ENCODE measurements at regions not wholly inside any gene's neighbourhood (a gene's known extent, or its start where the extent isn't known, plus 50 kb on each side); places are given as distances from the start of the nearest gene placed in this dataset.

DNA sequence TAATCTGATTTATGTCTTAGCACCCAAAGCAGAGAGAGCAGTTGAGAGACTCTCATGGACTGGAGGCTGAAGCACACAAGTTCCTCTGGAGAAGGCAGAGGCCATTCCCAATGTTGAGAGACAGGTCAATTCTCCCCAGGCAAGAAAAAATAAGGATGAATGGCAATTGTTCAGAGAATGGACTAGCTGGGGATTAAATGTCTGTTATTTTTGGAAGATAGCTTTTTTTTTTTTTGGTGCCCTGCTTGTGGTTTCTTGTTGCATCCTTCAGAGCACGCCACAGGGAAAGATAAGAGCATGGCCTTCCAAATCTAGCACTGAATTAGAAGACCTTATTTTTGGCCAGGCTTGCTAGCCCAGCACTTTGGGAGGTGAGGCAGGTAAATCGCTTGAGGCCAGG is 65.6 kb upstream of the ERRFI1 start:
- Histone ChIP-seq H3K9me2 (ENCODE audit: insufficient read depth, low read length) (no peaks in the 10 kb centered on the region), H3K27me3 (ENCODE audit: insufficient read depth, low read depth, low read length) (no peaks in the 10 kb centered on the region), H3K79me2 (replicated peaks; ENCODE audit: insufficient read depth, low read length) (no peaks in the 10 kb centered on the region), H3K4me3 (ENCODE audit: low read length) (no peak overlapping the region), H4K20me1 (ENCODE audit: insufficient read depth) (no peaks in the 10 kb centered on the region), H3K4me2 (ENCODE audit: low read length) (no peak overlapping the region), H2AFZ (ENCODE audit: low read depth, low read length) (no peak overlapping the region), H3K36me3 (ENCODE audit: insufficient read depth, low read length) (no peaks in the 10 kb centered on the region), H3K9ac (ENCODE audit: low read length) (no peak overlapping the region), H3K27ac (ENCODE audit: low read length) (no peak overlapping the region), H3K9me3 (ENCODE audit: low read length) (no peaks in the 10 kb centered on the region), H3F3A (ENCODE audit: insufficient read depth, low read length, poor library complexity, severe bottlenecking) (no peaks in the 10 kb centered on the region)
- no peak for TF ChIP-seq TAF1 (IDR thresholded peaks at IDR 0.05; ENCODE audit: low read depth)
- no peak for TF ChIP-seq EP300 (conservative IDR thresholded peaks at IDR 0.05; ENCODE audit: poor library complexity, severe bottlenecking)
- no peak for TF ChIP-seq MXI1 (conservative IDR thresholded peaks at IDR 0.05; ENCODE audit: poor library complexity, severe bottlenecking)
- TF ChIP-seq EZH2 (IDR thresholded peaks at IDR 0.05; ENCODE audit: borderline replicate concordance, insufficient read depth, low read length, poor library complexity, severe bottlenecking) = no peak
- TF ChIP-seq POLR2AphosphoS5 (IDR thresholded peaks at IDR 0.05) = no peak
- TF ChIP-seq, protein P1, sequence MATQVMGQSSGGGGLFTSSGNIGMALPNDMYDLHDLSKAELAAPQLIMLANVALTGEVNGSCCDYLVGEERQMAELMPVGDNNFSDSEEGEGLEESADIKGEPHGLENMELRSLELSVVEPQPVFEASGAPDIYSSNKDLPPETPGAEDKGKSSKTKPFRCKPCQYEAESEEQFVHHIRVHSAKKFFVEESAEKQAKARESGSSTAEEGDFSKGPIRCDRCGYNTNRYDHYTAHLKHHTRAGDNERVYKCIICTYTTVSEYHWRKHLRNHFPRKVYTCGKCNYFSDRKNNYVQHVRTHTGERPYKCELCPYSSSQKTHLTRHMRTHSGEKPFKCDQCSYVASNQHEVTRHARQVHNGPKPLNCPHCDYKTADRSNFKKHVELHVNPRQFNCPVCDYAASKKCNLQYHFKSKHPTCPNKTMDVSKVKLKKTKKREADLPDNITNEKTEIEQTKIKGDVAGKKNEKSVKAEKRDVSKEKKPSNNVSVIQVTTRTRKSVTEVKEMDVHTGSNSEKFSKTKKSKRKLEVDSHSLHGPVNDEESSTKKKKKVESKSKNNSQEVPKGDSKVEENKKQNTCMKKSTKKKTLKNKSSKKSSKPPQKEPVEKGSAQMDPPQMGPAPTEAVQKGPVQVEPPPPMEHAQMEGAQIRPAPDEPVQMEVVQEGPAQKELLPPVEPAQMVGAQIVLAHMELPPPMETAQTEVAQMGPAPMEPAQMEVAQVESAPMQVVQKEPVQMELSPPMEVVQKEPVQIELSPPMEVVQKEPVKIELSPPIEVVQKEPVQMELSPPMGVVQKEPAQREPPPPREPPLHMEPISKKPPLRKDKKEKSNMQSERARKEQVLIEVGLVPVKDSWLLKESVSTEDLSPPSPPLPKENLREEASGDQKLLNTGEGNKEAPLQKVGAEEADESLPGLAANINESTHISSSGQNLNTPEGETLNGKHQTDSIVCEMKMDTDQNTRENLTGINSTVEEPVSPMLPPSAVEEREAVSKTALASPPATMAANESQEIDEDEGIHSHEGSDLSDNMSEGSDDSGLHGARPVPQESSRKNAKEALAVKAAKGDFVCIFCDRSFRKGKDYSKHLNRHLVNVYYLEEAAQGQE (IDR thresholded peaks at IDR 0.05; ENCODE audit: borderline replicate concordance) = no peak
- TF ChIP-seq SMC3 (conservative IDR thresholded peaks at IDR 0.05; ENCODE audit: poor library complexity) = no peak
- no peak for TF ChIP-seq RAD21 (conservative IDR thresholded peaks at IDR 0.05)
- no peak for TF ChIP-seq CTCF (IDR thresholded peaks at IDR 0.05; ENCODE audit: poor library complexity, severe bottlenecking)

DNA sequence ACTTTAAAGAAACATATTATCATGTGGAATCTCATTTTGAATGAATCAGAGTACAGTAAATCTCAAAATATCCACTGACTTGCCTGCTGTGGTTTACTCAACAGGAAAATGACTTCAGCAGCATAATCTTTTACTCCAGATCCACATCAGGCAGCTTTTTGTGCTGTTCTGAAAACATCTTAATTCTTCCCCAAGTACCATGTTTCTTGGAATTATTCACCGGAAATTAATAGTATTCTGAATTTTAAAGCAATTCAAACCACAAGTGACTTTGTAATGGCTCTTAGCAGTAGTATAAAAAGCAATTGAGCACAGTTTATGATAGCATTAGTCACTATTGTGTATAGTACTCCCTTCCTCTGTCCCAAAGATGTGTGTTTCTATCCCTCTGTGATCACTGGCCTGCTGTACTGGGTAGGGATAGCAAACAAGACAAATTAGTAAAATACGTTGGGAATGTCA is 64.2 kb upstream of the ERRFI1 start:
- Histone ChIP-seq H3K9me3 (ENCODE audit: low read length) (no peaks in the 10 kb centered on the region), H4K20me1 (ENCODE audit: insufficient read depth) (no peaks in the 10 kb centered on the region), H3K27ac (ENCODE audit: low read length) (no peak overlapping the region), H3K4me3 (ENCODE audit: low read length) (no peak overlapping the region), H3F3A (ENCODE audit: insufficient read depth, low read length, poor library complexity, severe bottlenecking) (no peaks in the 10 kb centered on the region), H3K27me3 (ENCODE audit: insufficient read depth, low read depth, low read length) (no peaks in the 10 kb centered on the region), H3K4me2 (ENCODE audit: low read length) (no peak overlapping the region), H2AFZ (ENCODE audit: low read depth, low read length) (no peak overlapping the region), H3K36me3 (ENCODE audit: insufficient read depth, low read length) (no peaks in the 10 kb centered on the region), H3K9me2 (ENCODE audit: insufficient read depth, low read length) (no peaks in the 10 kb centered on the region), H3K9ac (ENCODE audit: low read length) (no peak overlapping the region), H3K79me2 (replicated peaks; ENCODE audit: insufficient read depth, low read length) (no peaks in the 10 kb centered on the region)
- TF ChIP-seq CTCF (IDR thresholded peaks at IDR 0.05; ENCODE audit: poor library complexity, severe bottlenecking) (no peak), MXI1 (conservative IDR thresholded peaks at IDR 0.05; ENCODE audit: poor library complexity, severe bottlenecking) (no peak), RAD21 (conservative IDR thresholded peaks at IDR 0.05) (no peak), EZH2 (IDR thresholded peaks at IDR 0.05; ENCODE audit: borderline replicate concordance, insufficient read depth, low read length, poor library complexity, severe bottlenecking) (no peak), SMC3 (conservative IDR thresholded peaks at IDR 0.05; ENCODE audit: poor library complexity) (no peak), EP300 (conservative IDR thresholded peaks at IDR 0.05; ENCODE audit: poor library complexity, severe bottlenecking) (no peak)
